ACC112 (cell line): ENCODE measurements at regions not wholly inside any gene's neighbourhood (a gene's known extent, or its start where the extent isn't known, plus 50 kb on each side); places are given as distances from the start of the nearest gene placed in this dataset.
"Not testable (repeated sequence)": the region's sequence is repeated elsewhere in the genome, so short reads cannot be mapped to it uniquely, and the experiment has no call there.

ENCODE experiments used
- H2AFZ ChIP-seq: fragments of 200-600 bp; sonication (generic); one replicate; pipeline ENCODE4 v1.6.0; 2017; ENCODE audit warnings: antibody characterized with exemption, low read length; ENCODE audit not compliant: unreplicated experiment
- H3K27ac ChIP-seq: fragments of 200-600 bp; sonication (generic); 2 replicates; pipeline ENCODE4 v1.5.1; 2014; ENCODE audit warnings: low read depth, mild to moderate bottlenecking, antibody characterized with exemption, low read length, moderate library complexity
- H3K27me3 ChIP-seq: fragments of 200-600 bp; sonication (generic); 2 replicates; pipeline ENCODE4 v1.6.1; 2014; ENCODE audit warnings: mild to moderate bottlenecking, antibody characterized with exemption, low read length, moderate library complexity, mixed read lengths; ENCODE audit not compliant: insufficient read depth
- H3K36me3 ChIP-seq: fragments of 200-600 bp; sonication (generic); 2 replicates; pipeline ENCODE4 v1.6.1; 2016; ENCODE audit warnings: mild to moderate bottlenecking, antibody characterized with exemption, low read length, moderate library complexity, mixed read lengths; ENCODE audit not compliant: insufficient read depth
- H3K4me1 ChIP-seq: fragments of 200-600 bp; sonication (generic); one replicate; pipeline ENCODE4 v1.6.1; 2016; ENCODE audit warnings: low read length, mixed read lengths; ENCODE audit not compliant: insufficient read depth, unreplicated experiment, control insufficient read depth
- H3K4me3 ChIP-seq: fragments of 200-600 bp; sonication (generic); 2 replicates; pipeline ENCODE4 v1.5.1; 2014; ENCODE audit warnings: mild to moderate bottlenecking, low read depth, low read length
- H3K79me2 ChIP-seq: fragments of 200-600 bp; sonication (generic); one replicate; pipeline ENCODE4 v1.6.0; 2016; ENCODE audit warnings: low read length; ENCODE audit not compliant: control insufficient read depth, unreplicated experiment, insufficient read depth

DNA sequence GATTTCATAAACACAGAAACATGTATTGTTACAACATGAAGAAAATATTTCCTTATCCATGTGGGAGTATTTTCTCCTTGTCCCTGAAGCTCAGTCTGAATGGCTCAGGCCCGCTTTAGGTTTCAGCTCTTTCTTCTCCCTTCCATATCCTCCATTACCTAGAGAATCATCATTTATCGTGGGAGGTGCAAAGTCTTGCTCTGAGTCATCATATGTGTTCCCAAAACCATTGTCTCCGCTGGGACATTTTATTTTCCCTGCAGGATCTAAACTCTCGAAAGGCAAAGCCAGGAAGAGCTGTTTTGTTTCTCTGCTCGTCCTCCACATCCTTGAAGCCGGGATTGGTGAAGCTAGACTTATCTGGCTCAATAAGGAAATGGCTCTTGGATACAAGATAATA lies 571.2 kb downstream of the EDEM1 start:
- Histone ChIP-seq H3K36me3 (no peaks in the 10 kb centered on the region), H3K27ac (no peak overlapping the region), H3K4me3 (no peak overlapping the region), H2AFZ (no peak overlapping the region), H3K79me2 (no peaks in the 10 kb centered on the region), H3K27me3 (no peaks in the 10 kb centered on the region), H3K4me1 (no peaks in the 10 kb centered on the region)

DNA sequence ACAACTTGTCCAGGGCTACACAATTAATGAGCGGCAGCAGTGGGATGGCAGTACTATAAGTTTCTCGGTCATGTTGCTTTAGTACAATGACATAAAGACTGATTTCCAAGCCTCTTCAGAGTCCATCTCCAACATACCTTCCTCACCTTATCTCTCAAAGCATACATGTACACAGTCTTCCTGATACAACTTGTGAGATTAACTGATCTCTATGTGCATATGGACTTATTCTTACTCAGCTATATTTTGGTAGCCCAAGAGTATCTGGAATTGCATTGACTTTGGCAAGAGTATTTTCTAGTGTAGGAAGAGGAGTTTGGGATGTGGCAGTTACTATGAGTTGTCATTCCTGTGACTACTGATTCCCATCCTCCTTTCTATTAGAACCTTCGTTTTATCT lies 575.0 kb downstream of the EDEM1 start:
- Histone ChIP-seq H3K27ac (no peak overlapping the region), H3K79me2 (no peaks in the 10 kb centered on the region), H3K27me3 (no peaks in the 10 kb centered on the region), H2AFZ (no peak overlapping the region), H3K4me1 (no peaks in the 10 kb centered on the region), H3K36me3 (no peaks in the 10 kb centered on the region), H3K4me3 (no peak overlapping the region)

DNA sequence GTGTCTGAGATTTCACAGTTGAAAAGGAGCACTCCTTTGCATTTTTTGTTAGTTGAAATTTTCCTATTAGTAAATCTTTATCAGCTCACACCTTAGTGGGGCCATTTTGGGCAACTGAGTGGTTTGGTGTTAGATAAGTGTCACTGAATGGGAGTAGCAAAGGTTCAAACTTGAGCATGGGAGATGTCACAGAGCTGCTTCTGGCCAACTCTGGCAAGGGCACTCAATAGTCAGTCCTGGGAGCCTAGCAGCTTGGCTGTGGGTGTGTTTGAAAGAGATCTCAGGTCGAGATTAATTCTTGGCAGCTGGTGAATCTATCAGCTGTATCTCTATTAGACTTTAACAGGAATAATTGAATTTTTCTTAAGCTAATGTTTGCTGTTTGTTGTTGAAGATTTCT lies 579.3 kb downstream of the EDEM1 start:
- H3K27me3 ChIP-seq, result no peaks in the 10 kb centered on the region
- no peaks in the 10 kb centered on the region for H3K36me3 ChIP-seq
- H2AFZ ChIP-seq, result no peak overlapping the region
- no peak overlapping the region for H3K4me3 ChIP-seq
- no peaks in the 10 kb centered on the region for H3K4me1 ChIP-seq
- no peaks in the 10 kb centered on the region for H3K79me2 ChIP-seq
- no peak overlapping the region for H3K27ac ChIP-seq

DNA sequence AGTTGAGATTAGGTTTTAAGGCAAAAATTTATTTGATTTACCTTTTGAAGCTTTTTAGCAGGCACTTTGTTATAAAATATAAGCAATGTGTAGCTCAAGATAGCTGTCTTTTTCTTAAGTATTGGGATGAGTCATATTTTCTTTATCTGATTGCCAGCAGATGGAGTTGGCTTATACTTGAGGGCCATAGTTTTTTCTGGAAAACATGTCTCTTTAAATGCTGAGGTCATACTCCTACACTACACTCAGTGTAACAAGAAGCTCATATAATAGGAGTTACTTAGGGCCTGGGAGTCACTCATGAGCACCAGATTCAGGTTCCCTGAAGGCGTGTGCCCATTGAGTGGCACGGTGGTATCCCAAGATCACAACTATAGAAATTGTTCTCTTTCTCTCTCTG lies 579.8 kb downstream of the EDEM1 start:
- Histone ChIP-seq H3K4me1 (no peaks in the 10 kb centered on the region), H3K4me3 (no peak overlapping the region), H3K27ac (no peak overlapping the region), H2AFZ (no peak overlapping the region), H3K79me2 (no peaks in the 10 kb centered on the region), H3K36me3 (no peaks in the 10 kb centered on the region), H3K27me3 (no peaks in the 10 kb centered on the region)

DNA sequence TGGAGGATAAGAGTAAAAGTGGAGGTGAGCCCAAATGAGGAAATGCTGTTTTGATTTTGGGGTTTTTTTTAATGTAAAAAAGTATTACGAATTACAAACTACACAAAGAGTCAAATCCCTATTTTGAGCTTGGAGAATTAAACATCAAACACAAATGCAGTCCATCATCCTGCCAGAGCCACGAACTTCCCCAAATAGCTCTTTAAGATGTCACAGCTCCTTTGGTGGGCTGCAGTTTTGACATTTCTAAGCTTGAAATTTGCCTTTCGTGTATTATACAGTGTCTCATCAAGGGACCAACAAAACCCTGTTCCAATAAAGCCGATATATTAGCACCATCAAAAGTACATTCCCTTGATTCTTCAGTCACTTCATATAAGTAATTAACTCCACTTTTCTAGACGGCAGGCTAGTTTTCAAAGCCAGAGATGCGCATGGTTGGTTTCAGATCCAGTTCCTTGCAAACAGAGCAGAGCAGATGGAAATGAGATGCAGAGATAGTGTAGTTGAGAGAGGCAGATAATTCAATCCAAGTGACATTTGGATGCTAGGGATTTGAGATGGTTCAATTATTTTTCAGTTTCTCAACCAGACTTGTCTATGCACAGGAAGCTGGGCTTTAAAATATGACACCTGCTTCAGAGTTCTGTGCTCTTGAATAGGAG lies 580.9 kb downstream of the EDEM1 start:
- H3K79me2 ChIP-seq, result no peaks in the 10 kb centered on the region
- no peak overlapping the region for H3K4me3 ChIP-seq
- no peak overlapping the region for H3K27ac ChIP-seq
- H3K36me3 ChIP-seq, result no peaks in the 10 kb centered on the region
- no peak overlapping the region for H2AFZ ChIP-seq
- no peaks in the 10 kb centered on the region for H3K4me1 ChIP-seq
- H3K27me3 ChIP-seq, result no peaks in the 10 kb centered on the region

DNA sequence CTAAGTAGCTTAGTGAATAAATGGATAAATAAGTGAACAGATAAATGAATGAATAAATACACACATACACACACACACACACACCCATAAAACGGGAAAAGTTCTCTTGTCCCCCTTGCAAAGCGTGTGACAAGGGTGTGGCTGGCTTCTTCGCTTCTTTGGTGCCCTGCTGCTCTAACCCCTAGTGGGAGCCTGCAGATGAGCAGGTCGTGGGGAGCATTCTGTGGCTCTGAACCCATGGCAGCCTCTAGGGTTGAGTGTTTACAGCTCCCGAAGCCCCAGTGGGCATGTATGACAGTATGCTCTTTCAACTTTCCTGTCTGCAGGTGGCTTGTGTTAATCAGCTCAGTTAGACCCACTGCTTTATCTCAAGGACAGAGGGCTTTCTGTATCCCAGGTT lies 582.3 kb downstream of the EDEM1 start:
- Histone ChIP-seq H3K4me1 (no peaks in the 10 kb centered on the region), H3K4me3 (no peak overlapping the region), H3K27me3 (no peaks in the 10 kb centered on the region), H3K27ac (no peak overlapping the region), H3K36me3 (no peaks in the 10 kb centered on the region), H2AFZ (no peak overlapping the region), H3K79me2 (no peaks in the 10 kb centered on the region)

DNA sequence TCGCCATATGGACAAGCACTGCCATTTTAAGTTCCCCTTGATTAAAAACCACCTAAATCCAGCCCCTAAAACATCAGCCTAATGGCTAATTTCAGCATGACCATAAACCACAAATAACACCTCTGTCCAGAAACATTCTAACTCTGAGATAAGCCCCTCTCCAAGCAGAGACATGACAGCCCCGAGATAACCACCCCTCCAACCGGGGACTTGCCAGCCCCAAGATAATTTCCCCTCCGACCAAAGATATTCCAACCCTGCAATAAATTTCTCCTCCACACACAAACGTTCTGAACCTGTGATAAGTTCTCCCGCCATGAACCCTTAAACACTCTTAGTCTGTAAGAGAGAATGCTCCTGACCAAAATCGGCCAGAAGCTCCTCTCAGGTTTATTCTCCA lies 586.8 kb downstream of the EDEM1 start:
- Histone ChIP-seq H3K79me2 (no peaks in the 10 kb centered on the region), H3K27ac (no peak overlapping the region), H3K36me3 (no peaks in the 10 kb centered on the region), H2AFZ (no peak overlapping the region), H3K4me1 (no peaks in the 10 kb centered on the region), H3K4me3 (no peak overlapping the region), H3K27me3 (no peaks in the 10 kb centered on the region)

DNA sequence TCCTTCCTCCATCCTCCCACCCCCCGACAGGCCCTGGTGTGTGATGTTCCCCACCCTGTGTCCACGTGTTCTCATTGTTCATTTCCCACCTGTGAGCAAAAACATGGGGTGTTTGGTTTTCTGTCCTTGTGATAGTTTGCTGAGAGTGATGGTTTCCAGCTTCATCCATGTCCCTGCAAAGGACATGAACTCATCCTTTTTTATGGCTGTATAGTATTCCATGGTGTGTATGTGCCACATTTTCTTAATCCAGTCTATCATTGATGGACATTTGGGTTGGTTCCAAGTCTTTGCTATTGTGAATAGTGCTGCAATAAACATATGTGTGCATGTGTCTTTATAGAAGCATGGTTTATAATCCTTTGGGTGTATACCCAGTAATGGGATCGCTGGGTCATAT lies 587.6 kb downstream of the EDEM1 start:
- not testable (repeated sequence) for H3K4me3 ChIP-seq, H2AFZ ChIP-seq, H3K4me1 ChIP-seq, H3K79me2 ChIP-seq, H3K27me3 ChIP-seq, H3K27ac ChIP-seq, H3K36me3 ChIP-seq

DNA sequence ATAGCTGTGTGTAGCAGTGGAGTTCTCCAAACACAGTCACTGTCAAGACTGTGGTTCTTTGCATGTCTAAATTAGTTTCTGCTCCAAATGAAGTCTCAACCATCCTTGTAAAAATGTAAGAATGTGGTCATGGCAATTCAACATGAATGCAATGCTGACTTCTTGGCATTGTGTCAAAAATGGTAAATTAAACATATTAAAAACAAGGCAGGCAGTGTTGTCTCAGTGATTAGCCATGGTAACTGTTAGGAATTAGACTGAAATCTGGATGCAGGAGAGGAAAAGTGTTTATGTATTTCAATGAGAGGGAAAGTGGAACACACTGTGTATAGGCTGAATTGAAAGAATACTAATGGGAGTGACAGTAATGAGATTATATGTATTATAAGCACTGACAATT lies 597.2 kb downstream of the EDEM1 start:
- Histone ChIP-seq H3K27me3 (no peaks in the 10 kb centered on the region), H3K4me1 (no peaks in the 10 kb centered on the region), H3K4me3 (no peak overlapping the region), H2AFZ (no peak overlapping the region), H3K79me2 (no peaks in the 10 kb centered on the region), H3K36me3 (no peaks in the 10 kb centered on the region), H3K27ac (no peak overlapping the region)

DNA sequence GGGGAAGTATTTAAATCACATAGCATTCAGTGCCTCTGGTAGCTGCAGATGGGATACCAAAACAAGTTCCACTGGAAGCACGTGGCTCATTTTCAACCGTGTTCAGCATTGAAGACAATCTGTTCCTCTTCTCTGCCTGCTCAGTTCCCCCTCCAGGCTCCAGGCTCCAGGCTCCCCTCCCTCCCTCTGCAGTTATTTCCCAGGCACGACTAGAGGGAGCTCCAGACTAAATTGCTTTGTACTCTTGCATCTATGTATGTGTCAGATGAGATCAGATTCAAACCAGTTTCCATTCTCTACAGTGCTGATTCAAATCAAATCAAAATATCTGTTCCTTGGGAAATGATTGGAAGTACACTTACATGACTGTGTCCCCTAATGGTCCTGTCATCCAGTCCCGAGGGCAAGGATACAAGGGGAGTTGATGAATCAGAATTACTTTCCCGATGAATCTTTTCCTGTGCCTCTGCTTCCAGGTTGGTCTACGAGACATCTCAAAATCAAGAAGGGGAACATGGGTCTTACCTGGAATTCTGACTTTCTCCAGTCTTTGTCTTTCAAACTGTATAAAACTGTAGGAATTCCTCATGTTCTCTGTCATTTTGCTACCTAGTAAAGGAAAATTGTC lies 600.5 kb downstream of the EDEM1 start:
- H3K36me3 ChIP-seq, result no peaks in the 10 kb centered on the region
- H3K27ac ChIP-seq, result no peak overlapping the region
- no peak overlapping the region for H3K4me3 ChIP-seq
- no peaks in the 10 kb centered on the region for H3K27me3 ChIP-seq
- H2AFZ ChIP-seq, result no peak overlapping the region
- no peaks in the 10 kb centered on the region for H3K4me1 ChIP-seq
- no peaks in the 10 kb centered on the region for H3K79me2 ChIP-seq

DNA sequence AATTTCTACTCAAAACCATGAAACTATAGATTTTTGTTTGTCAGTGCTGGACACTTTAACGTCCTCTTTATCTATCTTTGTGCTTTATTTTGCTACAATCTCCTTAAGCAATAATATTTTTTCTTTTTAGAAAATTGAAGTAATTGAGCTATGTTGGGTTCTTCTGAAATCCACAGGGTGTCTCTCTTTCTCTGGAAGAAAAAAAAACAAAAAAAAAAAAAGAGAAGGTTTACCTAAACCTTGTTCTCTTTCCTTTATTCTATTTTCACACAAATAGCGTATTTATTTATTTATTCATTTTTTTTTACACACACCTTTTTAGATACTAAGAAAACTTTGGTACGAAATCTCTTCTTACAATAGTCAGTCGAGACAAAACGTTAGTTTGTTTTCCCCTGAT lies 601.0 kb downstream of the EDEM1 start:
- no peak overlapping the region for H3K27ac ChIP-seq
- no peak overlapping the region for H2AFZ ChIP-seq
- no peaks in the 10 kb centered on the region for H3K36me3 ChIP-seq
- no peak overlapping the region for H3K4me3 ChIP-seq
- no peaks in the 10 kb centered on the region for H3K27me3 ChIP-seq
- no peaks in the 10 kb centered on the region for H3K79me2 ChIP-seq
- H3K4me1 ChIP-seq, result no peaks in the 10 kb centered on the region
